IMR-90 (cell line): ENCODE measurements at regions not wholly inside any gene's neighbourhood (a gene's known extent, or its start where the extent isn't known, plus 50 kb on each side); places are given as distances from the start of the nearest gene placed in this dataset.

ENCODE experiments used
- ATAC-seq: fragments of 200-7000 bp; cut with Tn5 transposase; 2 replicates; pipeline ENCODE4 v1.9.1; 2020; ENCODE audit warnings: low read depth, mild to moderate bottlenecking, moderate library complexity
- BruUV-seq: library from RNA; stranded (reverse); fragments of 400-500 nt; replicated peaks from 2 replicates; lab custom pipeline; 2021; lab: Mats Ljungman, UMichigan
- CTCF ChIA-PET: fragments of 300-600 bp; formaldehyde crosslinking; extraction: SDS; loops from one replicate; lab custom pipeline; 2021; ENCODE audit warnings: antibody characterized with exemption; lab: Yijun Ruan, JAX
- POLR2A ChIA-PET: fragments of 300-600 bp; sonication (Branson Sonifier 250); formaldehyde crosslinking; loops from one replicate; lab custom pipeline; 2022; ENCODE audit warnings: antibody characterized with exemption; ENCODE audit not compliant: unreplicated experiment; lab: Charles Lee
- DNase-seq: peaks from one replicate; pipeline ENCODE4 v3.0.0; 2013
- H2AFZ ChIP-seq: replicated peaks from 2 replicates; pipeline ENCODE3; 2013; ENCODE audit warnings: low read length, mild to moderate bottlenecking; ENCODE audit not compliant: poor library complexity
- H2AK5ac ChIP-seq: 2 replicates; pipeline ENCODE4 v1.6.1; 2013; ENCODE audit warnings: low read depth, low read length, inconsistent platforms
- H2AK9ac ChIP-seq: replicated peaks from 2 replicates; pipeline ENCODE3; 2013; ENCODE audit warnings: mild to moderate bottlenecking, low read depth, low read length, moderate library complexity; ENCODE audit not compliant: poor library complexity
- H2BK120ac ChIP-seq: 2 replicates; pipeline ENCODE4 v1.6.1; 2013; ENCODE audit warnings: low read depth, low read length, inconsistent platforms
- H2BK15ac ChIP-seq: 3 replicates; pipeline ENCODE4 v1.6.1; 2013; ENCODE audit warnings: low read depth, low read length, inconsistent platforms
- H2BK20ac ChIP-seq: 2 replicates; pipeline ENCODE4 v1.6.1; 2013; ENCODE audit warnings: low read depth, mild to moderate bottlenecking, inconsistent platforms, low read length, moderate library complexity
- H2BK5ac ChIP-seq: 2 replicates; pipeline ENCODE4 v1.6.1; 2013; ENCODE audit warnings: mild to moderate bottlenecking, low read depth, low read length, inconsistent platforms; ENCODE audit not compliant: poor library complexity, severe bottlenecking
- H3K14ac ChIP-seq: replicated peaks from 2 replicates; pipeline ENCODE4 v1.6.1; 2013; ENCODE audit warnings: low read depth, low read length, inconsistent platforms
- H3K18ac ChIP-seq: 2 replicates; pipeline ENCODE4 v1.6.1; 2013; ENCODE audit warnings: low read depth, low read length, control low read depth
- H3K23ac ChIP-seq: 2 replicates; pipeline ENCODE4 v1.6.1; 2013; ENCODE audit warnings: low read depth, low read length, inconsistent platforms
- H3K27ac ChIP-seq: 2 replicates; pipeline ENCODE4 v1.5.1; 2013; ENCODE audit warnings: mild to moderate bottlenecking, control low read depth, low read length; ENCODE audit not compliant: insufficient read depth
- H3K27me3 ChIP-seq: 2 replicates; pipeline ENCODE4 v1.6.1; 2013; ENCODE audit warnings: low read length; ENCODE audit not compliant: control insufficient read depth, insufficient read depth
- H3K36me3 ChIP-seq: 2 replicates; pipeline ENCODE4 v1.6.1; 2013; ENCODE audit warnings: low read length, mixed read lengths; ENCODE audit not compliant: control insufficient read depth, insufficient read depth
- H3K4ac ChIP-seq: 2 replicates; pipeline ENCODE4 v1.6.1; 2013; ENCODE audit warnings: low read depth, low read length, inconsistent platforms
- H3K4me1 ChIP-seq: 2 replicates; pipeline ENCODE4 v1.6.1; 2013; ENCODE audit warnings: low read length, mixed read lengths; ENCODE audit not compliant: control insufficient read depth, insufficient read depth
- H3K4me2 ChIP-seq: 2 replicates; pipeline ENCODE4 v1.6.1; 2013; ENCODE audit warnings: low read depth, mild to moderate bottlenecking, control low read depth, low read length, moderate library complexity
- H3K4me3 ChIP-seq: 2 replicates; pipeline ENCODE4 v1.5.1; 2013; ENCODE audit warnings: low read depth, mild to moderate bottlenecking, control low read depth, low read length, moderate library complexity; ENCODE audit not compliant: insufficient read depth
- H3K56ac ChIP-seq: 2 replicates; pipeline ENCODE4 v1.6.1; 2013; ENCODE audit warnings: low read length, inconsistent platforms; ENCODE audit not compliant: insufficient read depth; ENCODE audit errors: extremely low read depth
- H3K79me1 ChIP-seq, 2 experiments: 2 replicates each; pipeline ENCODE4 v1.6.1; 2013; ENCODE audit warnings: low read length in 2 of 2, inconsistent platforms in 1 of 2, low read depth in 1 of 2
- H3K9ac ChIP-seq: 2 replicates; pipeline ENCODE4 v1.6.1; 2013; ENCODE audit warnings: low read depth, low read length, control low read depth
- H3K9me1 ChIP-seq: 2 replicates; pipeline ENCODE4 v1.6.1; 2013; ENCODE audit warnings: low read length, inconsistent platforms; ENCODE audit not compliant: insufficient read depth
- H3K9me3 ChIP-seq: 2 replicates; pipeline ENCODE4 v1.6.1; 2013; ENCODE audit warnings: low read length; ENCODE audit not compliant: control insufficient read depth, insufficient read depth
- H4K20me1 ChIP-seq: 2 replicates; pipeline ENCODE4 v1.6.1; 2013; ENCODE audit warnings: low read length, inconsistent platforms; ENCODE audit not compliant: insufficient read depth
- H4K5ac ChIP-seq: 2 replicates; pipeline ENCODE4 v1.6.1; 2013; ENCODE audit warnings: mild to moderate bottlenecking, low read depth, low read length, control low read depth
- H4K8ac ChIP-seq, 2 experiments: 2 replicates each; pipeline ENCODE4 v1.6.1; 2013; ENCODE audit warnings: low read depth in 2 of 2, low read length in 2 of 2, control low read depth in 1 of 2, inconsistent platforms in 1 of 2
- H4K91ac ChIP-seq: 2 replicates; pipeline ENCODE4 v1.6.1; 2013; ENCODE audit warnings: low read depth, low read length, inconsistent platforms; ENCODE audit not compliant: insufficient read depth
- BHLHE40 ChIP-seq: fragments of 150-350 bp; IDR thresholded peaks from 2 replicates; pipeline ENCODE4 v1.6.1; 2016; ENCODE audit warnings: mild to moderate bottlenecking, low read depth, low read length
- CEBPB ChIP-seq: IDR thresholded peaks from 2 replicates; pipeline ENCODE4 v1.6.1; 2012; ENCODE audit warnings: low read depth, low read length, improper control_type of control experiment
- CHD1 ChIP-seq: IDR thresholded peaks from 2 replicates; pipeline ENCODE4 v1.6.1; 2012; ENCODE audit warnings: low read depth, low read length, improper control_type of control experiment
- FOS ChIP-seq: fragments of 150-350 bp; IDR thresholded peaks from 2 replicates; pipeline ENCODE4 v1.6.1; 2016; ENCODE audit warnings: low read depth, low read length
- MAFK ChIP-seq: IDR thresholded peaks from 2 replicates; pipeline ENCODE4 v1.6.1; 2012; ENCODE audit warnings: low read depth, low read length, improper control_type of control experiment
- MAZ ChIP-seq: IDR thresholded peaks from 2 replicates; pipeline ENCODE4 v1.6.1; 2012; ENCODE audit warnings: low read depth, mild to moderate bottlenecking, low read length, improper control_type of control experiment, moderate library complexity, borderline replicate concordance
- MXI1 ChIP-seq: IDR thresholded peaks from 2 replicates; pipeline ENCODE4 v1.6.1; 2012; ENCODE audit warnings: low read depth, mild to moderate bottlenecking, low read length, moderate library complexity, borderline replicate concordance
- NFE2L2 ChIP-seq: fragments of 150-350 bp; IDR thresholded peaks from 2 replicates; pipeline ENCODE4 v1.6.1; 2016; ENCODE audit warnings: low read depth, mild to moderate bottlenecking, low read length
- POLR2A ChIP-seq: IDR thresholded peaks from 2 replicates; pipeline ENCODE4 v1.6.1; 2012; ENCODE audit warnings: mild to moderate bottlenecking, low read depth, low read length
- RAD21 ChIP-seq: IDR thresholded peaks from 2 replicates; pipeline ENCODE4 v1.6.1; 2012; ENCODE audit warnings: low read length, improper control_type of control experiment
- RCOR1 ChIP-seq: IDR thresholded peaks from 2 replicates; pipeline ENCODE4 v1.6.1; 2012; ENCODE audit warnings: mild to moderate bottlenecking, low read length, improper control_type of control experiment; ENCODE audit not compliant: insufficient replicate concordance
- RFX5 ChIP-seq: IDR thresholded peaks from 2 replicates; pipeline ENCODE4 v1.8.0; 2012; ENCODE audit warnings: low read depth, mild to moderate bottlenecking, low read length, moderate library complexity
- SMC3 ChIP-seq: fragments of 150-350 bp; IDR thresholded peaks from 2 replicates; pipeline ENCODE4 v1.6.1; 2016; ENCODE audit warnings: low read depth, mild to moderate bottlenecking, antibody characterized with exemption, low read length, moderate library complexity
- WGBS, 2 experiments: methylation state at CpG; one replicate each; pipeline versions ENCODE4 v1.1.5 to v1.1.7; 2013; ENCODE audit warnings: missing lambda C conversion rate in 2 of 2; ENCODE audit not compliant: insufficient read length in 1 of 2; ENCODE audit errors: extremely low coverage in 2 of 2; 5-methylcytosine and 5-hydroxymethylcytosine counted together
- dilution Hi-C: fragments of 300-500 bp; cut with HindIII; formaldehyde crosslinking; loops from one replicate; pipeline ENCODE4 v1.14.3; 2018; ENCODE audit warnings: low sequenced_read_pairs; ENCODE audit not compliant: unreplicated experiment
- in situ Hi-C: fragments of 300-500 bp; cut with MboI; formaldehyde crosslinking; loops from 3 replicates; pipeline ENCODE4 v1.14.3; 2019; ENCODE audit warnings: low sequenced_read_pairs, inconsistent platforms, mixed read lengths
- intact Hi-C: fragments of 100-400 bp; cut with micrococcal nuclease; formaldehyde crosslinking; loops from 2 replicates; pipeline ENCODE4 v1.10.0; 2022
- TF ChIP-seq, protein P1 (sequence below): fragments of 150-350 bp; IDR thresholded peaks from 2 replicates; pipeline ENCODE4 v1.6.1; 2016; ENCODE audit warnings: low read depth, mild to moderate bottlenecking, low read length, moderate library complexity, borderline replicate concordance
- TF ChIP-seq, protein P2 (sequence below): conservative IDR thresholded peaks from 2 replicates; pipeline ENCODE4 v1.5.1; 2012; ENCODE audit warnings: mild to moderate bottlenecking, low read depth, low read length, improper control_type of control experiment
- TF ChIP-seq, protein P3 (sequence below): fragments of 150-350 bp; IDR thresholded peaks from 2 replicates; pipeline ENCODE4 v1.6.1; 2017; ENCODE audit warnings: mild to moderate bottlenecking, antibody characterized with exemption, low read length, low read depth

DNA sequence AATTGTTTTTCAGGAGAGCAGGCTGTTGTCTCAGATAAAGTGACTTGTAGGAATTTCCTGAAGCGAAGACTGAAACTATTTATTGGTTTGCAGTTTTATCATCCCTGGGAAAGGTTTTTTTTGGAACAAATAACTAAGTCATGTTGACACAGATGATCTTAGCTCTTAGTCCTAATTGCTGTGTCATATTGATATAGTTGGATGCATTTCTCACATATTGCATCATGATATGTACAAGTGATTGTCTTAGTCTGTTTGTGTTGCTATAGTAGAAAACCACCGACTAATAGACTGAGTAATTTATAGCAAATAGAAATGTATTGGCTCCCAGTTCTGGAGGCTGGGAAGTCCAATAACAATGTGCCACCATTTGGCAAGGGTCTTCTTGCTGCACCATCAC is 397.5 kb upstream of the PPP1R2C start:
- no peak for TF ChIP-seq MAZ
- no peak for TF ChIP-seq BHLHE40
- TF ChIP-seq CEBPB: no peak
- no peak for TF ChIP-seq FOS
- TF ChIP-seq, protein P1, sequence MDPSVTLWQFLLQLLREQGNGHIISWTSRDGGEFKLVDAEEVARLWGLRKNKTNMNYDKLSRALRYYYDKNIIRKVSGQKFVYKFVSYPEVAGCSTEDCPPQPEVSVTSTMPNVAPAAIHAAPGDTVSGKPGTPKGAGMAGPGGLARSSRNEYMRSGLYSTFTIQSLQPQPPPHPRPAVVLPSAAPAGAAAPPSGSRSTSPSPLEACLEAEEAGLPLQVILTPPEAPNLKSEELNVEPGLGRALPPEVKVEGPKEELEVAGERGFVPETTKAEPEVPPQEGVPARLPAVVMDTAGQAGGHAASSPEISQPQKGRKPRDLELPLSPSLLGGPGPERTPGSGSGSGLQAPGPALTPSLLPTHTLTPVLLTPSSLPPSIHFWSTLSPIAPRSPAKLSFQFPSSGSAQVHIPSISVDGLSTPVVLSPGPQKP: no peak
- no peak for TF ChIP-seq NFE2L2
- TF ChIP-seq CHD1: no peak
- TF ChIP-seq MXI1: no peak
- TF ChIP-seq POLR2A: no peak
- no peak for TF ChIP-seq MAFK
- no peak for TF ChIP-seq RFX5
- no peak for TF ChIP-seq RCOR1
- no peak for TF ChIP-seq RAD21
- TF ChIP-seq, protein P2, sequence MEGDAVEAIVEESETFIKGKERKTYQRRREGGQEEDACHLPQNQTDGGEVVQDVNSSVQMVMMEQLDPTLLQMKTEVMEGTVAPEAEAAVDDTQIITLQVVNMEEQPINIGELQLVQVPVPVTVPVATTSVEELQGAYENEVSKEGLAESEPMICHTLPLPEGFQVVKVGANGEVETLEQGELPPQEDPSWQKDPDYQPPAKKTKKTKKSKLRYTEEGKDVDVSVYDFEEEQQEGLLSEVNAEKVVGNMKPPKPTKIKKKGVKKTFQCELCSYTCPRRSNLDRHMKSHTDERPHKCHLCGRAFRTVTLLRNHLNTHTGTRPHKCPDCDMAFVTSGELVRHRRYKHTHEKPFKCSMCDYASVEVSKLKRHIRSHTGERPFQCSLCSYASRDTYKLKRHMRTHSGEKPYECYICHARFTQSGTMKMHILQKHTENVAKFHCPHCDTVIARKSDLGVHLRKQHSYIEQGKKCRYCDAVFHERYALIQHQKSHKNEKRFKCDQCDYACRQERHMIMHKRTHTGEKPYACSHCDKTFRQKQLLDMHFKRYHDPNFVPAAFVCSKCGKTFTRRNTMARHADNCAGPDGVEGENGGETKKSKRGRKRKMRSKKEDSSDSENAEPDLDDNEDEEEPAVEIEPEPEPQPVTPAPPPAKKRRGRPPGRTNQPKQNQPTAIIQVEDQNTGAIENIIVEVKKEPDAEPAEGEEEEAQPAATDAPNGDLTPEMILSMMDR: no peak
- TF ChIP-seq SMC3: no peak
- TF ChIP-seq, protein P3, sequence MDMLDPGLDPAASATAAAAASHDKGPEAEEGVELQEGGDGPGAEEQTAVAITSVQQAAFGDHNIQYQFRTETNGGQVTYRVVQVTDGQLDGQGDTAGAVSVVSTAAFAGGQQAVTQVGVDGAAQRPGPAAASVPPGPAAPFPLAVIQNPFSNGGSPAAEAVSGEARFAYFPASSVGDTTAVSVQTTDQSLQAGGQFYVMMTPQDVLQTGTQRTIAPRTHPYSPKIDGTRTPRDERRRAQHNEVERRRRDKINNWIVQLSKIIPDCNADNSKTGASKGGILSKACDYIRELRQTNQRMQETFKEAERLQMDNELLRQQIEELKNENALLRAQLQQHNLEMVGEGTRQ: no peak
- Histone ChIP-seq H3K4me3 (no peak overlapping the region), H3K36me3 (no peaks in the 10 kb centered on the region), H3K79me1 (no peaks in the 10 kb centered on the region), H3K56ac (no peak overlapping the region), H3K4me2 (no peak overlapping the region), H2BK120ac (no peak overlapping the region), H3K27ac (no peak overlapping the region), H2BK5ac (no peak overlapping the region), H2AFZ (no peak overlapping the region), H3K27me3 (no peaks in the 10 kb centered on the region), H4K20me1 (no peaks in the 10 kb centered on the region), H3K14ac (no peak overlapping the region), H2AK9ac (no peak overlapping the region), H3K4ac (no peak overlapping the region), H2AK5ac (no peak overlapping the region), H2BK20ac (no peak overlapping the region), H3K18ac (no peak overlapping the region), H2BK15ac (no peak overlapping the region), H3K9me1 (no peaks in the 10 kb centered on the region), H3K23ac (no peak overlapping the region), H4K5ac (no peak overlapping the region), H4K91ac (no peak overlapping the region), H3K9ac (no peak overlapping the region), H3K9me3 (peaks cover 2% of the 10 kb centered on the region; the same call in 1 of the 2 replicates), H3K4me1 (no peaks in the 10 kb centered on the region), H4K8ac (no peak overlapping the region)
- no CpG with 5 or more reads among the region's 2 CpGs for WGBS, 2 experiments
- ATAC-seq: no peak
- ChIA-PET POLR2A (no interaction called here), CTCF (no interaction called here)
- BruUV-seq: no TSS peak
- intact Hi-C loops: no loop called here
- in situ Hi-C loops: no loop called here
- dilution Hi-C loops: no loop called here
- no peak for DNase-seq
